Osteoblast (primary cell): ENCODE measurements at regions not wholly inside any gene's neighbourhood (a gene's known extent, or its start where the extent isn't known, plus 50 kb on each side); places are given as distances from the start of the nearest gene placed in this dataset.

ENCODE experiments used
- DNase-seq: peaks from one replicate; pipeline ENCODE4 v3.0.0; 2011; ENCODE audit warnings: low spot score, mixed read lengths; ENCODE audit not compliant: insufficient read length; ENCODE audit errors: missing footprints
- H2AFZ ChIP-seq: 2 replicates; pipeline ENCODE4 v1.6.0; 2011; ENCODE audit warnings: mild to moderate bottlenecking, low read length
- H3K27ac ChIP-seq: 2 replicates; pipeline ENCODE4 v1.5.1; 2011; ENCODE audit warnings: mild to moderate bottlenecking, low read depth, low read length, moderate library complexity
- H3K27me3 ChIP-seq: 2 replicates; pipeline ENCODE4 v1.6.0; 2012; ENCODE audit warnings: mild to moderate bottlenecking, control low read depth, inconsistent platforms, low read length, moderate library complexity; ENCODE audit not compliant: insufficient read depth
- H3K36me3 ChIP-seq: 2 replicates; pipeline ENCODE4 v1.5.1; 2011; ENCODE audit warnings: mild to moderate bottlenecking, low read length, control low read depth, moderate library complexity; ENCODE audit not compliant: insufficient read depth
- H3K4me1 ChIP-seq: 2 replicates; pipeline ENCODE4 v1.5.1; 2011; ENCODE audit warnings: mild to moderate bottlenecking, low read length, control low read depth, moderate library complexity; ENCODE audit not compliant: insufficient read depth
- H3K4me2 ChIP-seq: 2 replicates; pipeline ENCODE4 v1.6.0; 2011; ENCODE audit warnings: mild to moderate bottlenecking, low read length; ENCODE audit not compliant: insufficient read depth
- H3K4me3 ChIP-seq: fragments of 200-600 bp; sonication (generic); 3 replicates; pipeline ENCODE4 v1.5.1; 2012; ENCODE audit warnings: mild to moderate bottlenecking, low read length, inconsistent platforms; ENCODE audit not compliant: insufficient read depth
- H3K79me2 ChIP-seq: 2 replicates; pipeline ENCODE4 v1.6.0; 2012; ENCODE audit warnings: mild to moderate bottlenecking, low read length, control low read depth, inconsistent platforms; ENCODE audit not compliant: insufficient read depth
- H3K9me3 ChIP-seq: 2 replicates; pipeline ENCODE4 v1.5.1; 2011; ENCODE audit warnings: low read depth, low read length, control low read depth
- H4K20me1 ChIP-seq: 2 replicates; pipeline ENCODE4 v1.6.0; 2012; ENCODE audit warnings: mild to moderate bottlenecking, low read length, control low read depth; ENCODE audit not compliant: insufficient read depth
- CTCF ChIP-seq: IDR thresholded peaks from 2 replicates; pipeline ENCODE4 v1.5.1; 2011; ENCODE audit warnings: mild to moderate bottlenecking, low read depth, low read length, moderate library complexity; ENCODE audit errors: extremely low read depth

- Histone ChIP-seq H3K27ac (no peak overlapping the region), H3K4me1 (no peaks in the 10 kb centered on the region), H4K20me1 (no peaks in the 10 kb centered on the region), H3K79me2 (no peaks in the 10 kb centered on the region), H3K4me2 (no peak overlapping the region), H3K4me3 (no peak overlapping the region), H3K36me3 (no peaks in the 10 kb centered on the region), H3K27me3 (no peaks in the 10 kb centered on the region), H3K9me3 (peaks cover 8% of the 10 kb centered on the region), H2AFZ (no peak overlapping the region)
- no peak for TF ChIP-seq CTCF
- no peak for DNase-seq
Observed at GRCh38 chr14:82328442-82328841, 794.8 kb upstream of the SEL1L start.

GRCh38 chr14:82341261-82341810, 807.7 kb upstream of the SEL1L start:
- Histone ChIP-seq H3K79me2 (no peaks in the 10 kb centered on the region), H4K20me1 (no peaks in the 10 kb centered on the region), H2AFZ (no peak overlapping the region), H3K4me1 (no peaks in the 10 kb centered on the region), H3K9me3 (no peaks in the 10 kb centered on the region), H3K4me2 (no peak overlapping the region), H3K27ac (no peak overlapping the region), H3K27me3 (no peaks in the 10 kb centered on the region), H3K4me3 (no peak overlapping the region), H3K36me3 (no peaks in the 10 kb centered on the region)
- DNase-seq = no peak
- TF ChIP-seq CTCF = no peak

GRCh38 chr14:82342596-82342995, 808.9 kb upstream of the SEL1L start:
- no peaks in the 10 kb centered on the region for H3K36me3 ChIP-seq
- H3K27me3 ChIP-seq = no peaks in the 10 kb centered on the region
- no peak overlapping the region for H3K4me2 ChIP-seq
- no peaks in the 10 kb centered on the region for H3K4me1 ChIP-seq
- H3K79me2 ChIP-seq = no peaks in the 10 kb centered on the region
- H2AFZ ChIP-seq = no peak overlapping the region
- H3K4me3 ChIP-seq = no peak overlapping the region
- no peak overlapping the region for H3K27ac ChIP-seq
- TF ChIP-seq CTCF = no peak
- H3K9me3 ChIP-seq = no peaks in the 10 kb centered on the region
- H4K20me1 ChIP-seq = no peaks in the 10 kb centered on the region
- DNase-seq = no peak

- Histone ChIP-seq H4K20me1 (no peaks in the 10 kb centered on the region), H3K9me3 (no peaks in the 10 kb centered on the region), H3K4me1 (no peaks in the 10 kb centered on the region), H3K36me3 (no peaks in the 10 kb centered on the region), H3K27ac (no peak overlapping the region), H3K4me2 (no peak overlapping the region), H3K27me3 (no peaks in the 10 kb centered on the region), H3K4me3 (no peak overlapping the region), H3K79me2 (no peaks in the 10 kb centered on the region), H2AFZ (no peak overlapping the region)
- no peak for DNase-seq
- no peak for TF ChIP-seq CTCF
Observed at GRCh38 chr14:82345184-82345583, 811.5 kb upstream of the SEL1L start.
